Endothelial cell of umbilical vein (primary cell): ENCODE measurements at regions not wholly inside any gene's neighbourhood (a gene's known extent, or its start where the extent isn't known, plus 50 kb on each side); places are given as distances from the start of the nearest gene placed in this dataset.

Experiments used
- EZH2 ChIP-seq: IDR thresholded peaks from 2 replicates; pipeline ENCODE4 v1.6.1; 2012; ENCODE audit warnings: borderline replicate concordance, low read depth, mild to moderate bottlenecking, moderate library complexity, low read length, inconsistent platforms; ENCODE audit not compliant: severe bottlenecking
- JUN ChIP-seq: IDR thresholded peaks from 2 replicates; pipeline ENCODE4 v1.6.1; 2011; ENCODE audit warnings: borderline replicate concordance, low read depth; ENCODE audit not compliant: insufficient read length, insufficient read depth
- MYC ChIP-seq: IDR thresholded peaks from one replicate; pipeline ENCODE4 v1.6.1; 2011; ENCODE audit warnings: mild to moderate bottlenecking, low read depth, low read length
- POLR2A ChIP-seq: IDR thresholded peaks from 2 replicates; pipeline ENCODE4 v1.6.1; 2012; ENCODE audit warnings: low read depth, mild to moderate bottlenecking, control low read depth, low read length
- POLR2AphosphoS5 ChIP-seq: IDR thresholded peaks from 2 replicates; pipeline ENCODE4 v1.6.1; 2012; ENCODE audit warnings: low read depth, mild to moderate bottlenecking, control low read depth, low read length, moderate library complexity; ENCODE audit not compliant: insufficient read depth
- TF ChIP-seq, protein P1 (sequence below), 2 donors: IDR thresholded peaks; 1 replicate in 1 of 2; 2 replicates in 1 of 2; pipeline ENCODE4 v1.5.1; 2011; ENCODE audit warnings: low read length in 2 of 2, mild to moderate bottlenecking in 2 of 2, moderate library complexity in 2 of 2, control low read depth in 1 of 2, inconsistent platforms in 1 of 2, low read depth in 1 of 2; ENCODE audit not compliant: insufficient read depth in 1 of 2; ENCODE audit errors: extremely low read depth in 1 of 2
- TF ChIP-seq, protein P2 (sequence below): IDR thresholded peaks from 2 replicates; pipeline ENCODE4 v1.6.1; 2011; ENCODE audit not compliant: insufficient read depth, insufficient read length

DNA sequence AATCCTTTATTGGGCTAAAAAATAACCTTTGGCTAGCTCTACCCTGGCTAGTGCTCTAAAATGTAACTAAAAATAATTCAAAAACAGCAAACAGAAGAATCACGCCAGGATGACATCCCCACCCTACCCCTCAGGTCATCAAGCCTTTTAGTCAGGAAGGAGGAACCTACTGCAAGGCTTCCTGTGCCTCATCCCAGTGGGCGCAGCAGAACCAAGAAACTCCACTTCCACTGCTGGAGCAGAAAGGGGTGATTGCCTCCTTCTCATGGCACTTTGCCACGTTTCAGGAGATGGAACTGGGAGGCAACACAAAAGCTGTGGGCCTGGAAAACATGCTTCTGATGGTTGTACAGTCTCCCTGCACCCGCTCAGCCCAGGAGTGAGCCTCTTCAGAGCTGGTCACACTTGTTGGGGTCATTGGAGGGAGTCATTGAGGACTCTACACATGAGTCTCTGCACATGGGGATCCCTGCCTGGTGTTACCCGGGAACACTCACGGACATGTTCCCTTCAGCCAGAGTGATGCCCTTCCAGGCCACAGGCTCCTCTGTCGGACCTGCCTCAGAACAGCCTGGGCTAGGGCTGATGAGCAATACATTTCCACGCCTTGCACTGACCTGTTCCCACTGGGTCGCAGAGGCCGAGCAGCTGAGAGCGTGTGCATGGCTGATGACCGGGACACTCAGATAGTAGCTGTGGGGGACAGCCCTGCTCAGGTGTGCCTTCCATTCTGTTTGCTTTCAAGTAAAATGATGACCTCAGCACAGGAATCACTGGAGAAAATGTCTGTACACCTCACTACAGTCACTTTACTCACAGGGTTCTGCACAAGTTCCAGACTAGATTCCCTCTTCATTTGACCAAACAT, 355.3 kb downstream of the FGFR2 start:
- TF ChIP-seq, protein P1, sequence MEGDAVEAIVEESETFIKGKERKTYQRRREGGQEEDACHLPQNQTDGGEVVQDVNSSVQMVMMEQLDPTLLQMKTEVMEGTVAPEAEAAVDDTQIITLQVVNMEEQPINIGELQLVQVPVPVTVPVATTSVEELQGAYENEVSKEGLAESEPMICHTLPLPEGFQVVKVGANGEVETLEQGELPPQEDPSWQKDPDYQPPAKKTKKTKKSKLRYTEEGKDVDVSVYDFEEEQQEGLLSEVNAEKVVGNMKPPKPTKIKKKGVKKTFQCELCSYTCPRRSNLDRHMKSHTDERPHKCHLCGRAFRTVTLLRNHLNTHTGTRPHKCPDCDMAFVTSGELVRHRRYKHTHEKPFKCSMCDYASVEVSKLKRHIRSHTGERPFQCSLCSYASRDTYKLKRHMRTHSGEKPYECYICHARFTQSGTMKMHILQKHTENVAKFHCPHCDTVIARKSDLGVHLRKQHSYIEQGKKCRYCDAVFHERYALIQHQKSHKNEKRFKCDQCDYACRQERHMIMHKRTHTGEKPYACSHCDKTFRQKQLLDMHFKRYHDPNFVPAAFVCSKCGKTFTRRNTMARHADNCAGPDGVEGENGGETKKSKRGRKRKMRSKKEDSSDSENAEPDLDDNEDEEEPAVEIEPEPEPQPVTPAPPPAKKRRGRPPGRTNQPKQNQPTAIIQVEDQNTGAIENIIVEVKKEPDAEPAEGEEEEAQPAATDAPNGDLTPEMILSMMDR (IDR thresholded peaks at IDR 0.05; ENCODE audit: extremely low read depth in 1 of 2, insufficient read depth in 1 of 2, low read depth in 1 of 2, low read length in 2 of 2) = no peak
- TF ChIP-seq, protein P2, sequence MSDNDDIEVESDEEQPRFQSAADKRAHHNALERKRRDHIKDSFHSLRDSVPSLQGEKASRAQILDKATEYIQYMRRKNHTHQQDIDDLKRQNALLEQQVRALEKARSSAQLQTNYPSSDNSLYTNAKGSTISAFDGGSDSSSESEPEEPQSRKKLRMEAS = no peak
- TF ChIP-seq POLR2AphosphoS5 (no peak), MYC (no peak), POLR2A (no peak), JUN (no peak), EZH2 (no peak)
